ENCODE measurements at regions not wholly inside any gene's neighbourhood (a gene's known extent, or its start where the extent isn't known, plus 50 kb on each side); places are given as distances from the start of the nearest gene placed in this dataset.
A peak's percentile ranks its signal among the peaks of the same experiment; 100 is the strongest.

DNA sequence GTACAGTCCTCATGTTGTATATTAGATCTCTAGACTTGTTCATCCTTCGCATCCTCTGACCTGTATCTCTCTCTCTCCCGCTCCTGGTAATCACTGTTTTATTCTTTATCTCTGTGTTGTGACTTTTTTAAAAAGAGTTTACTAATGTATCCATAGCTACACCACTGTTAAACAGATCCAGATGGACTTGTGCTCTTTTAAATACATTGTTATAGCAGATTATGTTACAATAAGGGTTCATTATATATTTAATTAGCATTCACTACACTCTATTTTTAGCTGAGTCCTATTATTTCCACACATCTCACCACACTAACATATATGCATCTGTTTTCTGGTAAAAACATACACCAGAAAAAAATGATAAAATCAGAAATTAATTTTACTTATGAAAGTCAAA is 90.5 kb downstream of the RBM43 start:
- DNase-seq (no peak), ATAC-seq (no peak)
- Histone ChIP-seq H3K4me1 (no peaks in the 10 kb centered on the region), H3K27ac (no peak overlapping the region), H3K27me3 (no peaks in the 10 kb centered on the region), H3K9me3 (no peaks in the 10 kb centered on the region), H3K36me3 (no peaks in the 10 kb centered on the region), H3K4me3 (no peak overlapping the region)
- intact Hi-C loops (cut with DNase I) = no loop called here
- TF ChIP-seq, protein P1, sequence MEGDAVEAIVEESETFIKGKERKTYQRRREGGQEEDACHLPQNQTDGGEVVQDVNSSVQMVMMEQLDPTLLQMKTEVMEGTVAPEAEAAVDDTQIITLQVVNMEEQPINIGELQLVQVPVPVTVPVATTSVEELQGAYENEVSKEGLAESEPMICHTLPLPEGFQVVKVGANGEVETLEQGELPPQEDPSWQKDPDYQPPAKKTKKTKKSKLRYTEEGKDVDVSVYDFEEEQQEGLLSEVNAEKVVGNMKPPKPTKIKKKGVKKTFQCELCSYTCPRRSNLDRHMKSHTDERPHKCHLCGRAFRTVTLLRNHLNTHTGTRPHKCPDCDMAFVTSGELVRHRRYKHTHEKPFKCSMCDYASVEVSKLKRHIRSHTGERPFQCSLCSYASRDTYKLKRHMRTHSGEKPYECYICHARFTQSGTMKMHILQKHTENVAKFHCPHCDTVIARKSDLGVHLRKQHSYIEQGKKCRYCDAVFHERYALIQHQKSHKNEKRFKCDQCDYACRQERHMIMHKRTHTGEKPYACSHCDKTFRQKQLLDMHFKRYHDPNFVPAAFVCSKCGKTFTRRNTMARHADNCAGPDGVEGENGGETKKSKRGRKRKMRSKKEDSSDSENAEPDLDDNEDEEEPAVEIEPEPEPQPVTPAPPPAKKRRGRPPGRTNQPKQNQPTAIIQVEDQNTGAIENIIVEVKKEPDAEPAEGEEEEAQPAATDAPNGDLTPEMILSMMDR (IDR thresholded peaks at IDR 0.05) = no peak

- H3K36me3 ChIP-seq = no peaks in the 10 kb centered on the region
Observed at GRCh38 chr2:151166410-151166809, 95.3 kb downstream of the RBM43 start.

GRCh38 chr2:151165105-151165684 is 96.5 kb downstream of the RBM43 start:
- intact Hi-C loops (cut with DNase I) = no loop called here
- H3K9me3 ChIP-seq = no peaks in the 10 kb centered on the region
- H3K4me1 ChIP-seq = no peaks in the 10 kb centered on the region
- TF ChIP-seq, protein P1 (IDR thresholded peaks at IDR 0.05) = no peak
- no peak for ATAC-seq
- DNase-seq = no peak
- no peak overlapping the region for H3K27ac ChIP-seq
- no peak overlapping the region for H3K4me3 ChIP-seq
- H3K36me3 ChIP-seq = no peaks in the 10 kb centered on the region
- no peaks in the 10 kb centered on the region for H3K27me3 ChIP-seq

More at GRCh38 chr2:151166410-151166809, 95.3 kb downstream of the RBM43 start:
- no peak overlapping the region for H3K4me3 ChIP-seq
- ATAC-seq = no peak
- H3K9me3 ChIP-seq = no peaks in the 10 kb centered on the region
- no peak for DNase-seq
- no peaks in the 10 kb centered on the region for H3K27me3 ChIP-seq
- H3K4me1 ChIP-seq = no peaks in the 10 kb centered on the region
- TF ChIP-seq, protein P1 (IDR thresholded peaks at IDR 0.05) = no peak
- no peak overlapping the region for H3K27ac ChIP-seq
- intact Hi-C loops (cut with DNase I) = no loop called here

DNA sequence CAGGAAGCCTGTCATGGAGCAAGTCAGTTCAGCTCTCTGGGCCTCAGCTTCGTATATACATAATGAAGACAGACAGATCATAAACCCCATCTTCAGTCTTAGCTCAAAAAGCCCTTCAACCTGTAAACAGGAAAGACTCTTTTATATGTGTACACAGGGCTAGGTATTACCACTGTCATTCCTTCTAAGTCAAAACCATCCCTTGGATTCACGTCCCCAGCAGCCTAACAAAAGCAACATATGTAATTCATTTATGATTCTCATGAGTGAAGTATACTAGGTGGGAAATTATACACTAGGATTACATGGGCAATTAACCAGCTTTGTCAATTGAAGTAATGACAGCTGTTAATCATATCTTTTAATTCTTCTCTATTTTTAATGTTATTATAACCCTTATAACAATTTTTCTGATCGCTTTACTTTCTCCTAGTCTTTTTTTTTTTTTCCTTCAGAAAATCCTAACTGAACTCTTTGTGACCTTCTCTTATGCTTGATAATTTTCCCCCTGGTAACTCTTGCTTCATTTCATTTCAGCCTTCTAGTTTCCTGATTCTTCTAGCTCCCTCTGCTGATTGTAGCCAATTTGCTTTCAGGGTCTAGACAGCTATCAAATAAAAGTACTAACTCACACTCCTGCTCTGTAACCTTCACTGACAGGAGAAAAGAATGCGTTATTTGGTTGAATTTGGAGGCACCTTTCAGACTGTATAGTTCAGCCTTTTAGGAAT is 99.7 kb downstream of the RBM43 start:
- no peaks in the 10 kb centered on the region for H3K27me3 ChIP-seq
- TF ChIP-seq, protein P1 (IDR thresholded peaks at IDR 0.05) = peak; percentile 7

DNA sequence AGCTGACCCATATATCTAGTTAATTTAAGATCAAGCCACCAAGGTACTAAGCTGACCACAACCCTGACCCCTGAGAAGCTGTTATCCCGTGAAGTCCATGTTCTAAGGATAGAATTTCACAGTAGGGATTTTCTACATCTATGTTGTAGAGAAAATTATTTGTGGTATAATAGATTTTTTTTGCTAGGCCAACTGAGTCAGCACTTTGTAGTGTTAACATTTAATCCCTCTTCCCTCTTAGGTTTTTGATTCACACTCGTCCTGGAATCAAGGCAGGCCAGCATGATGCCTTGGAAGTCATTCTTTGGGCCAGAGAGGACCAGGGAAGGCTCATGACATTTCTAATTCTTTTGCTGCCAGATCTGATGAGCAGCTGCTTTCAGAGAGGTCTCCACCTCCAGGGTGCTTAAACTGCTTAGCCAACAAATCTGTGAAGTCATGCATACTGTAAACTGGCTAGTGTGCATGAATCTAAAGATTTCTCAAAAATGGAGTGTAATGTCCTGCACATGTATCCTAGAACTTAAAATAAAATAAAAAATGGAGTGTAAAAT is 102.5 kb downstream of the RBM43 start:
- H3K4me1 ChIP-seq = no peaks in the 10 kb centered on the region
- H3K27me3 ChIP-seq = no peaks in the 10 kb centered on the region
- H3K9me3 ChIP-seq = no peaks in the 10 kb centered on the region
- no peak overlapping the region for H3K27ac ChIP-seq
- intact Hi-C loops (cut with DNase I) = no loop called here
- ATAC-seq (no peak), DNase-seq (no peak)
- no peaks in the 10 kb centered on the region for H3K36me3 ChIP-seq
- TF ChIP-seq, protein P1 (IDR thresholded peaks at IDR 0.05) = no peak
- H3K4me3 ChIP-seq = no peak overlapping the region

More for the DNA sequence above, 99.7 kb downstream of the RBM43 start:
- intact Hi-C loops (cut with DNase I) = no loop called here
- Histone ChIP-seq H3K36me3 (no peaks in the 10 kb centered on the region), H3K4me1 (no peaks in the 10 kb centered on the region), H3K9me3 (no peaks in the 10 kb centered on the region), H3K4me3 (no peak overlapping the region), H3K27ac (no peak overlapping the region)
- DNase-seq = no peak
- no peak for ATAC-seq

Data from upper lobe of right lung (tissue), 1 donor.